Stimulated activated naive CD8-positive, alpha-beta T cell treated with anti-CD3 and anti-CD28 coated beads, Interleukin-15, amount 100 ng/mL, for 72 hours (primary cell): ENCODE measurements at regions not wholly inside any gene's neighbourhood (a gene's known extent, or its start where the extent isn't known, plus 50 kb on each side); places are given as distances from the start of the nearest gene placed in this dataset.

Experiments
- ATAC-seq: fragments of 150-1000 bp; cut with Tn5 transposase; 2 replicates; pipeline ENCODE4 v1.10.0; 2021; ENCODE audit warnings: mild to moderate bottlenecking, moderate library complexity
- DNase-seq, 2 donors: peaks; one replicate each; pipeline ENCODE4 v3.0.0; 2021 to 2022
- H3K27ac Mint-ChIP-seq, 2 donors: one replicate each; pipeline ENCODE4 v1.8.0; 2022; ENCODE audit warnings: mild to moderate bottlenecking in 2 of 2, mixed read lengths in 2 of 2, moderate library complexity in 2 of 2
- H3K27me3 Mint-ChIP-seq: one replicate; pipeline ENCODE4 v1.8.0; 2022; ENCODE audit warnings: mixed read lengths
- H3K4me1 Mint-ChIP-seq: one replicate; pipeline ENCODE4 v1.8.0; 2022; ENCODE audit warnings: mild to moderate bottlenecking, mixed read lengths
- H3K4me3 Mint-ChIP-seq, 2 donors: one replicate each; pipeline ENCODE4 v1.8.0; 2022; ENCODE audit warnings: mild to moderate bottlenecking in 2 of 2, mixed read lengths in 2 of 2, moderate library complexity in 1 of 2
- H3K9me3 Mint-ChIP-seq, 2 donors: one replicate each; pipeline ENCODE4 v1.8.0; 2022; ENCODE audit warnings: mixed read lengths in 2 of 2

DNA sequence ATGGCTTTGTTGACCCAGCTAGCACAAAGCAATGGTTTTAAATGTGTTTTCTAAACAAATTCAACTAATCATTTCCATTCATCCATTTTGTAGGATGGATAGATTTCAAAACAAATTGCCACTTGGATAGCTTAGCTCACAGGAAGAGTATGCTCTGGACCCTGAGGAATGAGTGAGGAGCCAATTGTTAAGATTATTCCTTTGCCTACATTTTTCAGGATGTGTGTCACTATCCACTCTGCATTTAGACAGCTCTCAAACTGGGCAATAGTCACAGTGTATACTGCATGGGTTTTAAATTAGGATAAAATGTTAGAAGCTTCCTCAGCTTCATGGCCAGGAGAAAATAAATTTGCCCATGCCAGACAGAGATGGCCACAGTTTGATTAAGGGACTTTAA, 605.6 kb upstream of the TEX47 start:
- no peak for DNase-seq
- Mint-ChIP-seq H3K27ac (no peak overlapping the region), H3K4me1 (no peaks in the 10 kb centered on the region), H3K4me3 (no peak overlapping the region), H3K27me3 (no peaks in the 10 kb centered on the region), H3K9me3 (peaks cover 4 to 7% of the 10 kb centered on the region in 2 donors)
- no peak for ATAC-seq

DNA sequence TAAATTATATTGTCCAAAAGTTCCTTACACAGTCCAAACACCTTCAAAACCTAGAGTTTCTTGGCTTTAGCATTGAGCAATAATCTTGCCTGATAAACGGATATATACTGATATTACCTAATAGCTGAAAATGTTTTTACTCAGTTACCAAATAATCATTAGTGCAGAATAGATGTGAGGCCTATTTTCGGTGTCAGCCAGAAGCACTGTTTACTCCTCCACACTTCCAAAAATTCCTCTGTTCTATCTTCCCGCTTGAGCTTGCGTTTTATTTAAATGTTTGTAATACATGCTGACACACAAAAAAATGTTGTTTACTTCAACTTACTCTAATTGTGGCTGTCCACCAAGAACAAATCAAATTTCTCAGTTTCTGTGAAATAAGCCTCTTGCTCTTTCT, 606.2 kb upstream of the TEX47 start:
- H3K9me3 Mint-ChIP-seq = peaks cover 4 to 7% of the 10 kb centered on the region in 2 donors
- H3K4me1 Mint-ChIP-seq = no peaks in the 10 kb centered on the region

DNA sequence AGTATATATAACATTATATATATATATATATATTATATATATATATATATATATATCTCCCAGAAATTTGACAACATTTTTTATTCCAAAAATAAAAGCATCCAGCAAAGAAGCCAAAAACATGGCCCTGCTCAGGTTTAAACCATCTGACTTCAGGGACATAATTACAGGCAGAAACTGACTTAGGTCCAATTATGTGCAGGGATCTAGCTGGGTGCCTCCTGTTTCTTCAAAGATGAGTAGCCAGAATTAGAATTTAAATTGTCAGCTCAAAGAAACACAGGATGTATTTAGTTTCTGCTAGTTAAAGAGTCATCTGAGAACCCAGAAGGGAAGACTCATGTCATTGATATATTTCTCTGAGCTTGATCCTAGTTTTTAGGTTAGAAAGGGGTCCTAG, 656.4 kb upstream of the TEX47 start:
- H3K27ac Mint-ChIP-seq = no peak overlapping the region
- no peak overlapping the region for H3K4me3 Mint-ChIP-seq
- H3K9me3 Mint-ChIP-seq = no peaks in the 10 kb centered on the region
- DNase-seq (no peak), ATAC-seq (no peak)
- no peaks in the 10 kb centered on the region for H3K4me1 Mint-ChIP-seq
- H3K27me3 Mint-ChIP-seq = no peaks in the 10 kb centered on the region

More for the DNA sequence above, 606.2 kb upstream of the TEX47 start:
- no peak for ATAC-seq
- Mint-ChIP-seq H3K4me3 (no peak overlapping the region), H3K27me3 (no peaks in the 10 kb centered on the region), H3K27ac (no peak overlapping the region)
- no peak for DNase-seq

DNA sequence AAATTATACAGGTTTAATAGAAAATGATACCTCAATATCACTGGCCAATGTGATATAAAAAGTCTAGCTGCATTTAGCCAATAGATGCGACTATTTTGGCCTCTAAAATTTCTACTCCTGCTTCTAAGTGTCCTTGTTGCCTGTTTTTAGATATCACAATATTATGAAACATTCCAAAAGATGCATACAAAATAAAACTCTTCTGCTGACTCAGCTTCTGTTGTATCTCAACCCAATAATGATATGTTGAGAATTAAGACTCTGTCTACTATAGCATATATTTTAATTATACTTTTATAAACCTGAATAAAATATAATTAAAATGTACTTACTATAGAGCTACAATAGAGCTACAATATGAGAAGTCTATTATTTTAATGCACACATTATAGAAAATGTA, 661.0 kb upstream of the TEX47 start:
- ATAC-seq = no peak
- Mint-ChIP-seq H3K27ac (no peak overlapping the region), H3K27me3 (no peaks in the 10 kb centered on the region), H3K4me1 (no peaks in the 10 kb centered on the region), H3K4me3 (no peak overlapping the region), H3K9me3 (no peaks in the 10 kb centered on the region)
- no peak for DNase-seq

DNA sequence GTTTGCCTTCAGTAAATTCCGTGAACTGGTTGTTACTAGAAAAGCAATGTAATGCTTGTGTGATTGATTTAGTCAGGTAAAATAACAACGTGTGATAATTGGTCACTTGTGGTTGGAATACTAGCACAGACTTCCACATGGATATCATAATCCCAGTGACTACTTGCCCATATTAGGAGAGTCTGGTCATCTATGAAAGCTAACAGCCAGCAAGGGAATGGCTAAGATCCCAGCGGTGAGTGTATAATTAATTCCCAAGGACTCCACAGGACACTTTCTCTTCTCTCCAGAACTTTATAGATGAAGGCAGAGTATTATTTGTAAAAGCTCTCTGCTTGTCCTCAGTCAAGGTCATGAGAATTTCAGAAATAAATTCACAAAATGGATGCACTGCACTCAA, 662.6 kb upstream of the TEX47 start:
- Mint-ChIP-seq H3K27me3 (no peaks in the 10 kb centered on the region), H3K27ac (no peak overlapping the region), H3K9me3 (no peaks in the 10 kb centered on the region), H3K4me1 (no peaks in the 10 kb centered on the region), H3K4me3 (no peak overlapping the region)
- ATAC-seq (no peak), DNase-seq (no peak)

DNA sequence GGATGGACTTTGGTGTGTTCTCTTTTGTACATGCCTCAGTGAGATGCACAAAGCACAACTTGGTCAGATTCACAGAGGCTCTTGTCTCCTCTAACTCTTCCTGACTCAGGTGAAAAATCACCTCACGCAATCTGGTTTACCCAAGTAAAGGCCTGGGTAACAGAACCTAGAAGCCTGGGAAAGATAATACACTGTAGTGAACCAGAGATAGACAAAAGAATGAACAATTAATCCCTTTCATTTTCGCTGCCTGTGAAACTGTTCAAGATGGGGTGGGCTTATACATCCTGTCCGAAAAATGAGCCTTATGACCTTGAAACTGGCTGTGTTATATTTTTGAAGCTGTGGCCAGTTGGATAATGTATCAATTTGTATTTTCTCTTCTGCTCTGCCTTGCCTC, 678.9 kb upstream of the TEX47 start:
- DNase-seq (no peak), ATAC-seq (no peak)

DNA sequence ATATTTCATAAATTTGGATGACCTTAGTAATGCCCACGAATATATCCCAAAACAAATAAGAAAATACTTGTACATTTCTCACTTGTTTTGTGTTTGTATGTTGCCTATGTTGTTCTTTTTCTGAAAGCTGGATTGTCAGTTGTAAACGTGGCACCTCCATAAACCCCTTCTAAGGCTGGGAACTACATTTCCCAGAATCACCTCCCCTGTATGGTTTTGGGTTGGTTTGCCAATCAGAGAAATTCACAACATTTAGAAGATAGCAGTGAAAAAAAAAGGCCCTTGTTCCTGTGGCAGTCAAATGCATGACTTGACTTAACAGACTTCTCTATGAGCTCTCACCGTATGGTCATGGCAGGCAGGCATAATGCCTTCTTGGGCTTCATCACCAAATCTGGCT, 676.3 kb upstream of the STEAP1 start:
- DNase-seq (no peak), ATAC-seq (no peak)
- Mint-ChIP-seq H3K27me3 (no peaks in the 10 kb centered on the region), H3K9me3 (no peaks in the 10 kb centered on the region), H3K4me1 (no peaks in the 10 kb centered on the region), H3K4me3 (no peak overlapping the region), H3K27ac (no peak overlapping the region)

More for the DNA sequence above, 678.9 kb upstream of the TEX47 start:
- H3K4me1 Mint-ChIP-seq = no peaks in the 10 kb centered on the region
- H3K27ac Mint-ChIP-seq = no peak overlapping the region
- no peak overlapping the region for H3K4me3 Mint-ChIP-seq
- H3K27me3 Mint-ChIP-seq = no peaks in the 10 kb centered on the region
- H3K9me3 Mint-ChIP-seq = peaks cover 5 to 6% of the 10 kb centered on the region in 2 donors

DNA sequence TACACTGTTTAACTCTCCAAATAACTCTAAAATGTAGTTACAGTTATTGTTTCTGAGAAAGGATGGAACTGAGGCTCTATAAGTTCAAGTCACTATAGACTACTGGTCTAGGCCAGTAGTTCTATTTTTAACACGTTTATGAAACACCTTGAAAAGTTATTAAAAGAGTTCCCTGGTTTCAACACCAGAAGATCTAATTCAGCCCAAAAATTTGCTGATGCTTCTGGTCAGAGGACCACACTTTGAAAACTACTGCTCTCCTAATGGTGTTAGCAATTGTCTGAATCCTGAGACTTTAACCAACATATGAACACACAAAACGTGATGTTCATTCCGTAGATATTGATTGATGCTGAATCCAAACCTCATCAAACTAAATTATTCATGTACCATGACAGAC, 658.6 kb upstream of the STEAP1 start:
- Mint-ChIP-seq H3K27me3 (peaks cover 9% of the 10 kb centered on the region), H3K4me1 (no peaks in the 10 kb centered on the region), H3K27ac (no peak overlapping the region), H3K9me3 (peaks cover 0 to 7% of the 10 kb centered on the region in 2 donors), H3K4me3 (no peak overlapping the region)
- DNase-seq (no peak), ATAC-seq (no peak)

DNA sequence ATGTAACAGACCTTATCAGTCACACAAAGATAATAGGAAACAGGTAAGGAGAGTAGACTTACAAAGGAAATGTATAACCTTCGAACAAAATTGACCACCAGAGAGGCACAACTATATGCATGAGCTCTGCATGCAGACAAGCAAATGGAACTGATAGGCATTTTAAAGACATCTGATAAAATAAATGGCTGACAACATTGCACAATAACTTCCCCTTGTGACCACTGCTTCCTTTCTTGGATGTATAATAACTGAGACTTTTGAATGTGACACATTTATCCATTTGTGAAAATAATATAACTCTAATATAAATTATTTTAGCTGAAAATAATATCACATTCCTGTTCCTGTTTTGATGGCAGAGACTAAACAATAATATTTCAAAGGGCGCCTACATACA, 654.2 kb upstream of the STEAP1 start:
- Mint-ChIP-seq H3K9me3 (peaks cover 0 to 7% of the 10 kb centered on the region in 2 donors), H3K27ac (no peak overlapping the region), H3K4me1 (no peaks in the 10 kb centered on the region), H3K4me3 (no peak overlapping the region), H3K27me3 (peaks cover 9% of the 10 kb centered on the region)
- ATAC-seq (no peak), DNase-seq (no peak)

DNA sequence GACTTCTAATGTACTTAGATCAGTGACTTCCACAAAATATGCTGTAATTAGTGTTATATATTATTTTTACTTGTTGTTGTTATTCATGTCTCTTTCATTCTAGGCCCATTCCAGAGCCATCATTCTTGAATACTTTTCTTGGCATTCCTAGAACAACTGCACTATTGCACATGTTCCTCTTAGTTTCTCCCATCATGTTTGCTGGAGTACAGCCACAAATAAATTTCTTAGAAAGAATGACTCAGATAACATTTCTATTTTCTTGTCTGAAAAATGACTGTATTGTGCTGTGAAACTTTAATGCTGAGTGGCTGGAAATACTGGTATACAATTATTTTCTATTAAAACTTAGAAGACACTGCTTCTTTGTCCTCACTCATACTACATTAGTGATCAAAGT, 651.0 kb upstream of the STEAP1 start:
- no peak for DNase-seq

DNA sequence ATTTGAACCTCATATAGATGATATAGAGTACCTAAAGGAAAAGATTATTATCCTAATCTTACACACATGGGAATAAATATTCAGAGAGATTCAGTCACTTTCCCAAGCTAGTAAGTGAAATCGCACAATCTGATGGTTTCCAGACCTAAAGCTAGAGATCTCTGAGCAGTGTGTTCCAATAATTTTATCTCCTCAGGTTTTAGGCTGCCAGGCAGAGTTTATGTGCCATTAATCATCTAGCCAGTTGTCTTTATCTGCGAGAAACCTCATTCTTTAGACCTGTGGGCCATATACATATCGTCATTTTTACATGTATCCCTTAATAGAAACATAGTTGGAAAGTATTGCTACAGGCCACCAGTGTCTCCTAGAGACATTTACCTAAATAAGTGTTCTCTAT, 647.2 kb upstream of the STEAP1 start:
- Mint-ChIP-seq H3K9me3 (no peaks in the 10 kb centered on the region), H3K4me3 (no peak overlapping the region), H3K27ac (no peak overlapping the region), H3K4me1 (no peaks in the 10 kb centered on the region), H3K27me3 (no peaks in the 10 kb centered on the region)
- no peak for ATAC-seq
- DNase-seq = no peak

More for the DNA sequence above, 651.0 kb upstream of the STEAP1 start:
- ATAC-seq = no peak
- Mint-ChIP-seq H3K27ac (no peak overlapping the region), H3K9me3 (no peaks in the 10 kb centered on the region), H3K27me3 (no peaks in the 10 kb centered on the region), H3K4me3 (no peak overlapping the region), H3K4me1 (no peaks in the 10 kb centered on the region)

DNA sequence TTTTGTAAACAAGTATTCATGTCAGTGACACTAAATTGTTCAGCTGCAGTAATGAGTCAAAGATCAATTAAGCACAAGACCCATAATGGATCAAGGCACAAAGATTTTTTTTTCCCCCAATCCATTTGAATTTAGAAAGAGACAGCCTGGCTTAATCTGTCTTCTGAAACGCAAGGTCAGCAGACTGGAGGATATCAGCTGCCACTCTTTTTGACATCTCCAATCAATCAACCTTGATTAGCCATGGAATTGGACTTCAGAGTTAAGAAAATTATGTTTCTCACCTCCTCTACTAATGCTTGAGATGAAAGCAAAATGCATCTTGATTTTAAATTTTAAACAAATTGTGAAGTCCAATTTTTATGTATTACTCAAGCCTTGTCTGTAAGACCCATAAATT, 642.4 kb upstream of the STEAP1 start:
- Mint-ChIP-seq H3K4me1 (no peaks in the 10 kb centered on the region), H3K9me3 (no peaks in the 10 kb centered on the region), H3K27me3 (no peaks in the 10 kb centered on the region), H3K4me3 (no peak overlapping the region), H3K27ac (no peak overlapping the region)
- ATAC-seq (no peak), DNase-seq (no peak)

DNA sequence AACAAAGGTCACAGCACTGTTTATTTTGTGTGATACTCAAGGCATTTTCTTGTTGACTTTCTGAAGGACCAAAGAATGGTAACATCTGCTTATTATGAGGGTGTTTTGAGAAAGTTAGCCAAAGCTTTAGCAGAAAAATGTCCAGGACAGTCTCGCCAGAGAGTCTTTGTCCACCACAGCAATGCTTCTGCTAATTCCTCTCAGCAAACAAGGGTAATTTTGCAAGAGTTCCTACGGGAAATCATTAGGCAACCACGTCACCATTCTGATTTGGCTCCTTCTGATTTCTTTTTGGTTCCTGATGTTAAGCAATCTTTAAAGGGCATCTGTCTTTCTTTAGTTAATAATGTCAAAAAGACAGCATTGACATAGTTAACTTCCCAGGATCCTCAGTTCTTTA, 639.3 kb upstream of the STEAP1 start:
- ATAC-seq (no peak), DNase-seq (no peak)
- Mint-ChIP-seq H3K4me3 (no peak overlapping the region), H3K9me3 (no peaks in the 10 kb centered on the region), H3K4me1 (no peaks in the 10 kb centered on the region), H3K27ac (no peak overlapping the region), H3K27me3 (no peaks in the 10 kb centered on the region)

DNA sequence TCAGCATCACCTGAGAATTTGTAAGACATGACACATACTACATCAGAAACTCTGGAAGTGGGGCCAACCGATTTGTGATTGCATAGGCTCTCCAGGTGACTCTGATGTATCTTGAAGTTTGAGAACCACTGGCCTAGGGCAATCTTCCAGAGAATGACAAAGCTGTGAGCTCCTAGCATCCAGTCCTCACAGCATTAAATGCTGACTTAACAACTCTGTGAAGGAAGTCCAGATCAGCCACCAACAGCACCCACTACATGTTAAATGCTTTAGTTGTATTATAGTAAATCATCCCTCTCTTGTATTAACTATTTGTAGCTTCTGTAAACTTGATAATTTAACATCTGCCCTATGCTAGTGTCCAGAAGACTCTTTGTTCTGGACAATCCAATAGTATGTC, 636.5 kb upstream of the STEAP1 start:
- H3K27me3 Mint-ChIP-seq = no peaks in the 10 kb centered on the region
- no peak for ATAC-seq
- DNase-seq = no peak
- H3K27ac Mint-ChIP-seq = no peak overlapping the region
- H3K4me3 Mint-ChIP-seq = no peak overlapping the region
- peaks cover 6 to 7% of the 10 kb centered on the region in 2 donors for H3K9me3 Mint-ChIP-seq
- no peaks in the 10 kb centered on the region for H3K4me1 Mint-ChIP-seq

DNA sequence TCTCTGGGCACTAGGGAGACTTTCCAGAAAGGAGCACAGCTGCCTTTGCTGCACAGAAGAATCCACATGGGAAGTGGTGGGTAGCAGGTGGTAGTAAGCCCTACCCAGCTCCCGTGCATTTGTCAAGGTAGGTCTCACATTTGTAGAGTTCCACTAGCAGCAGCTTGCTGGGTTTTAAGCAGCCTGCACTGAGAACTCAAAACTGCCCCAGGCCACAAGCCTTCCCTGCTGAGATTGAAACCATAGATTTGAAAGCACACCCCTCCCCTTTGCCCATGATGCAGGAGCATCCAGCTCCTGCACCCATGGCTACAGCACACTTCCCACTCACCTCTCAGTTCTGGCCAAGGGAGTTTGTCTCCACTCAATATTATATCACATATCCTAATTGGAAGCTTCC, 604.5 kb upstream of the STEAP1 start:
- H3K27me3 Mint-ChIP-seq = no peaks in the 10 kb centered on the region
- ATAC-seq = no peak
- no peak overlapping the region for H3K4me3 Mint-ChIP-seq
- no peak for DNase-seq
- no peak overlapping the region for H3K27ac Mint-ChIP-seq
- peaks cover 7% of the 10 kb centered on the region in 2 donors for H3K9me3 Mint-ChIP-seq
- no peaks in the 10 kb centered on the region for H3K4me1 Mint-ChIP-seq

DNA sequence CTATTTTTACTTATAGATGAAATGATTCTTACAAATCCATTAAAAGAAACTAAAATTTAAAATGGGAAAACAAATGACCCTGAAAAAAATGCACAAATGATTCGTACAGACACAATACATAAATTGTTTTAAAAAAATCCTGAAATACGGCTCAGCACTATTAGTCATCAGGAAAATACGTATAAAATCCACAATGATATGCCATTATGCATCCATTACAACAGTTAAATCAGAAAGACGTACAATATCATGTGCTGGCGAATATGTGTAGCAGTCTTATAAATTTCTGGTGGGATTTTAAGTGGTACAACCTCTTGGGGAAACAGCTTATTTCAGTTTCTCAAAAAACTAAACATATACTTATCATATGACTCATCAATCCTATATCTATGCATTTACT, 600.1 kb upstream of the STEAP1 start:
- no peak overlapping the region for H3K4me3 Mint-ChIP-seq
- no peaks in the 10 kb centered on the region for H3K27me3 Mint-ChIP-seq
- H3K4me1 Mint-ChIP-seq = no peaks in the 10 kb centered on the region
- ATAC-seq (no peak), DNase-seq (no peak)
- peaks cover 0 to 7% of the 10 kb centered on the region in 2 donors for H3K9me3 Mint-ChIP-seq
- no peak overlapping the region for H3K27ac Mint-ChIP-seq

DNA sequence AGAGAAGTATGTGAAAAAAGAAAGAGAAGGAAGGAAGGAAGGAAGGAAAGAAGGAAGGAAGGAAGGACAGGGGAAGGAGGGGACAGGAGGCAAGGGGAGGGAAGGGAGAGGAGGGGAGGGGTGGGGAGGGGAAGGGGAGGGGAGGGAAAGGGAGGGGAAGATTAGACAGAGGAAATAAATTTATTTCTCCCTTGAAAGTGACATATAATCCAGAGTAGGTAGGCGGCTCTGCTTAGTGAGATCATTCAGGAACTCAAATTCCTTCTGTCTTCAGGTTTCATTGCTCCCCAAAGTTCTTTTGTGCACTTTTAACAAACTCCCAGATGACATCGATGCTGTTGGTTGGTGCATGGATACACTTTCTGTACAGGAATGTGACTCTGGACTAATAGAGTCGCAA, 594.7 kb upstream of the STEAP1 start:
- Mint-ChIP-seq H3K4me1 (no peaks in the 10 kb centered on the region), H3K27me3 (no peaks in the 10 kb centered on the region), H3K4me3 (no peak overlapping the region), H3K27ac (no peak overlapping the region), H3K9me3 (peaks cover 0 to 7% of the 10 kb centered on the region in 2 donors)
- DNase-seq (no peak), ATAC-seq (no peak)

DNA sequence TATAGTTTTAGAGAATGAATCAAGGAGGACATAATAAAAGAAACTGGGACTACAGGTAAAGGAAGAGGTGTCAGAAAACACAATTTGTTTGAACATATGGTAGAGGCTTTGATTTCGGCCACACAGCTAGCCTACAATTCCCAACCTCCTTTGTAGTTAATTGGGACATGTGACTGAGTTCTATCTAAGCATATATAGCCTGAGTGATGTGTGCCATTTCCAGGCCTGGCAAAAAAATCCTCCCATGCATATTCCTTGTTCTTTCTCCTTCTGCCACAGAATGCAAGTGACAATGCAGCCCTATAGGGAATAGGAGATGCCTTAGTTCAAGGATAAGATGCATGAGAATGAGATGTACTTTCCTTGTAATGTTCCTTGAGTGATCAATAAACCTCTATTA, 590.7 kb upstream of the STEAP1 start:
- no peak overlapping the region for H3K4me3 Mint-ChIP-seq

More for the DNA sequence above, 590.7 kb upstream of the STEAP1 start:
- Mint-ChIP-seq H3K4me1 (no peaks in the 10 kb centered on the region), H3K27me3 (no peaks in the 10 kb centered on the region), H3K27ac (no peak overlapping the region), H3K9me3 (peaks cover 9 to 17% of the 10 kb centered on the region in 2 donors)
- DNase-seq (no peak), ATAC-seq (no peak)
